22Rv1 (cell line): ENCODE measurements at regions not wholly inside any gene's neighbourhood (a gene's known extent, or its start where the extent isn't known, plus 50 kb on each side); places are given as distances from the start of the nearest gene placed in this dataset.

Source experiments
- CTCF ChIP-seq: fragments of 450-650 bp; IDR thresholded peaks from 2 replicates; pipeline ENCODE4 v1.5.1; 2017; ENCODE audit warnings: mild to moderate bottlenecking
- ZFX ChIP-seq: fragments of 450-650 bp; IDR thresholded peaks from 2 replicates; pipeline ENCODE4 v1.6.1; 2017; ENCODE audit warnings: antibody characterized with exemption, borderline replicate concordance

GRCh38 chr18:59052965-59053820 is 86.5 kb upstream of the SEC11C start:
- TF ChIP-seq CTCF (no peak), ZFX (no peak)
